HG03103 (cell line): ENCODE measurements at regions not wholly inside any gene's neighbourhood (a gene's known extent, or its start where the extent isn't known, plus 50 kb on each side); places are given as distances from the start of the nearest gene placed in this dataset.

Experiments used
- ATAC-seq: cut with Tn5 transposase; IDR thresholded peaks from one replicate; pipeline ENCODE4 v1.9.1; 2021; ENCODE audit warnings: low read depth; ENCODE audit not compliant: unreplicated experiment

- no peak for ATAC-seq
These were observed 194.7 kb downstream of the FGFR2 start for GRCh38 chr10:121403527-121403926.

- ATAC-seq, result no peak
These were observed 193.6 kb downstream of the FGFR2 start for GRCh38 chr10:121404611-121405010.

GRCh38 chr10:121405096-121405495, 193.1 kb downstream of the FGFR2 start:
- no peak for ATAC-seq

GRCh38 chr10:121405549-121405948, 192.7 kb downstream of the FGFR2 start:
- ATAC-seq, result no peak

- ATAC-seq, result no peak
These were observed 192.3 kb downstream of the FGFR2 start for GRCh38 chr10:121405953-121406352.

GRCh38 chr10:121406823-121407545, 191.3 kb downstream of the FGFR2 start:
- ATAC-seq, result no peak

GRCh38 chr10:121409466-121410104, 188.7 kb downstream of the FGFR2 start:
- ATAC-seq, result no peak

- no peak for ATAC-seq
These were observed 187.2 kb downstream of the FGFR2 start for GRCh38 chr10:121411004-121411403.

GRCh38 chr10:121413951-121414350, 184.3 kb downstream of the FGFR2 start:
- ATAC-seq, result no peak

- ATAC-seq, result no peak
These were observed 183.7 kb downstream of the FGFR2 start for GRCh38 chr10:121414366-121415062.

GRCh38 chr10:121415063-121415399, 183.2 kb downstream of the FGFR2 start:
- ATAC-seq, result no peak

- no peak for ATAC-seq
These were observed 182.2 kb downstream of the FGFR2 start for GRCh38 chr10:121416071-121416470.

- no peak for ATAC-seq
These were observed 180.9 kb downstream of the FGFR2 start for GRCh38 chr10:121417298-121417697.

GRCh38 chr10:121418126-121418777, 180.0 kb downstream of the FGFR2 start:
- ATAC-seq, result no peak

GRCh38 chr10:121420006-121420405, 178.2 kb downstream of the FGFR2 start:
- no peak for ATAC-seq

GRCh38 chr10:121422096-121422495, 176.1 kb downstream of the FGFR2 start:
- no peak for ATAC-seq

- ATAC-seq, result no peak
These were observed 172.6 kb downstream of the FGFR2 start for GRCh38 chr10:121425623-121426022.

GRCh38 chr10:121426307-121426706, 171.9 kb downstream of the FGFR2 start:
- no peak for ATAC-seq
